ENCODE measurements at regions not wholly inside any gene's neighbourhood (a gene's known extent, or its start where the extent isn't known, plus 50 kb on each side); places are given as distances from the start of the nearest gene placed in this dataset.
"Not testable (repeated sequence)": the region's sequence is repeated elsewhere in the genome, so short reads cannot be mapped to it uniquely, and the experiment has no call there.

- no peaks in the 10 kb centered on the region for H3K36me3 Mint-ChIP-seq (ENCODE audit: low read depth)
- no peaks in the 10 kb centered on the region for H3K4me1 Mint-ChIP-seq
Observed at GRCh38 chr5:42277293-42277692, 145.9 kb upstream of the GHR start.

GRCh38 chr5:42284584-42284983 is 138.7 kb upstream of the GHR start:
- no peak overlapping the region for H3K27ac Mint-ChIP-seq
- ATAC-seq (no peak), DNase-seq (no peak)

More at GRCh38 chr5:42277293-42277692, 145.9 kb upstream of the GHR start:
- DNase-seq (no peak), ATAC-seq (no peak)
- Mint-ChIP-seq H3K27ac (no peak overlapping the region), H3K27me3 (peaks cover 14% of the 10 kb centered on the region), H3K4me3 (no peak overlapping the region)
- no peaks in the 10 kb centered on the region for H3K9me3 ChIP-seq (ENCODE audit: control insufficient read depth, low read length, poor library complexity, severe bottlenecking)

GRCh38 chr5:42285230-42285629 is 138.0 kb upstream of the GHR start:
- H3K27ac Mint-ChIP-seq, result no peak overlapping the region
- ATAC-seq (no peak), DNase-seq (no peak)
- H3K4me1 Mint-ChIP-seq, result no peaks in the 10 kb centered on the region
- peaks cover 4% of the 10 kb centered on the region for H3K27me3 Mint-ChIP-seq
- H3K4me3 Mint-ChIP-seq, result no peak overlapping the region
- no peaks in the 10 kb centered on the region for H3K36me3 Mint-ChIP-seq (ENCODE audit: low read depth)
- H3K9me3 ChIP-seq (ENCODE audit: control insufficient read depth, low read length, poor library complexity, severe bottlenecking), result no peaks in the 10 kb centered on the region

More at GRCh38 chr5:42284584-42284983, 138.7 kb upstream of the GHR start:
- H3K9me3 ChIP-seq (ENCODE audit: control insufficient read depth, low read length, poor library complexity, severe bottlenecking), result no peaks in the 10 kb centered on the region
- Mint-ChIP-seq H3K4me3 (no peak overlapping the region), H3K4me1 (no peaks in the 10 kb centered on the region), H3K36me3 (ENCODE audit: low read depth) (no peaks in the 10 kb centered on the region), H3K27me3 (peaks cover 5% of the 10 kb centered on the region)

- no peaks in the 10 kb centered on the region for H3K4me1 Mint-ChIP-seq
- no peaks in the 10 kb centered on the region for H3K27me3 Mint-ChIP-seq
- no peaks in the 10 kb centered on the region for H3K36me3 Mint-ChIP-seq (ENCODE audit: low read depth)
- ATAC-seq (no peak), DNase-seq (no peak)
- no peaks in the 10 kb centered on the region for H3K9me3 ChIP-seq (ENCODE audit: control insufficient read depth, low read length, poor library complexity, severe bottlenecking)
- no peak overlapping the region for H3K4me3 Mint-ChIP-seq
- H3K27ac Mint-ChIP-seq, result no peak overlapping the region
Observed at GRCh38 chr5:42300496-42300895, 122.7 kb upstream of the GHR start.

DNA sequence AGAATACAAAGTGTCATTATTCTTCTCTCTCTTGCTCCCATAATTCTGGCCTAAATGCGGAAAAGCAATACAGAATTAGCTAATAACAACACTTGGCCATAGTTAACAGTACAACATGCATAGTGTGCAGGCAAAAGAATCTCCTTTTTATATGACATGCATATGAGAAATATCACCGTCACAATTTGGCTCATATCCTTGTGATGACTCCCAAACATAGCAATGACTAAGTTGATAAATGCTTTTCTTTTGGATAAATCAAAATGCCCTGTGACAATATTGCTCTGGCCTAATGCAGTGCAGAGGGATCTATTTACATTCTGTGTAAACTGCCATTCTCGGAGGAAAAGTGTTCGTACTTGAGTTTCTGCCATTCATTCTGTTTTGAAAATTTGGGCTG is 121.9 kb upstream of the GHR start:
- no peak for DNase-seq
- Mint-ChIP-seq H3K27ac (no peak overlapping the region), H3K4me1 (no peaks in the 10 kb centered on the region), H3K36me3 (ENCODE audit: low read depth) (no peaks in the 10 kb centered on the region), H3K4me3 (no peak overlapping the region), H3K27me3 (no peaks in the 10 kb centered on the region)
- no peak for ATAC-seq
- H3K9me3 ChIP-seq (ENCODE audit: control insufficient read depth, low read length, poor library complexity, severe bottlenecking), result no peaks in the 10 kb centered on the region

DNA sequence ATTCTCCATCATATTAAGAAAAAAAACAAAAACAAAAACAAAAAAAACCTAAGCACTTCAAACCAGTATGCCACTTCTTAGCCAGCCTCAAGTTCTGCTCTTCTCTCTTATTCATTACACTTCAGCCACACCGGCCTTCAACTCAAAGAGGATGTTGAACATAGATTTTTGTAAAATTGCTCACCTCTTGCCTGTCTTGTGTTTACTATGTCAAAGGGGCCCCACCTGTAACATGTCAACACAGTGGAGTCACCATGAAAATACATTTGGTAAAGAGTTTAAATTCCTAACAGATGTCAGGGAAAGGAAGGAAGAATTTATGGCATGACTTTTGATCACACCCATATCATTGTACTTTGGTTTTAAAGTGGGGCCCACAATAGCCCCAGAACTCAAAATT is 121.1 kb upstream of the GHR start:
- DNase-seq (no peak), ATAC-seq (no peak)
- H3K36me3 Mint-ChIP-seq (ENCODE audit: low read depth), result no peaks in the 10 kb centered on the region
- H3K9me3 ChIP-seq (ENCODE audit: control insufficient read depth, low read length, poor library complexity, severe bottlenecking), result no peaks in the 10 kb centered on the region
- no peak overlapping the region for H3K27ac Mint-ChIP-seq
- H3K4me1 Mint-ChIP-seq, result no peaks in the 10 kb centered on the region
- H3K4me3 Mint-ChIP-seq, result no peak overlapping the region
- H3K27me3 Mint-ChIP-seq, result no peaks in the 10 kb centered on the region

DNA sequence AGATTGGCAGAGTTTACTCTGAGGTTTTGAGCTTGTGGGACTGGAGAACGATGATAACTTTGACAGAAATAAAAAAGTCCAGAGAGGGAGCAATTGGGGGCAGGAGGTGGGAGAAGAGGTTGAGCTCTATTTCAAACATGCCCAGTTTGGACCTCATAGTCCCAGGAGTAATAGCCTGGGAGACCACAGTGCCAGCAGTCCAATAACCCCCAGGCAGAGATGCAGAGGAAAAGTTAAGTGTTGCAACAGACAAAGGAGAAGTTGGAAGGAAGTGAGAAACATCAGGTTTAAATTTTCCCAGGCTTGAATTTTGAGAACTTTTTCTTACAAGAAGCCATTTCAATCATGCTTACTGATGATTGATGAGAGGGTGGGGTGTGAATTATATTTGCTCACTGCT is 117.0 kb upstream of the GHR start:
- no peaks in the 10 kb centered on the region for H3K9me3 ChIP-seq (ENCODE audit: control insufficient read depth, low read length, poor library complexity, severe bottlenecking)
- DNase-seq (no peak), ATAC-seq (no peak)
- H3K4me3 Mint-ChIP-seq, result no peak overlapping the region
- peaks cover 7% of the 10 kb centered on the region for H3K27me3 Mint-ChIP-seq
- no peaks in the 10 kb centered on the region for H3K4me1 Mint-ChIP-seq
- no peak overlapping the region for H3K27ac Mint-ChIP-seq
- no peaks in the 10 kb centered on the region for H3K36me3 Mint-ChIP-seq (ENCODE audit: low read depth)

DNA sequence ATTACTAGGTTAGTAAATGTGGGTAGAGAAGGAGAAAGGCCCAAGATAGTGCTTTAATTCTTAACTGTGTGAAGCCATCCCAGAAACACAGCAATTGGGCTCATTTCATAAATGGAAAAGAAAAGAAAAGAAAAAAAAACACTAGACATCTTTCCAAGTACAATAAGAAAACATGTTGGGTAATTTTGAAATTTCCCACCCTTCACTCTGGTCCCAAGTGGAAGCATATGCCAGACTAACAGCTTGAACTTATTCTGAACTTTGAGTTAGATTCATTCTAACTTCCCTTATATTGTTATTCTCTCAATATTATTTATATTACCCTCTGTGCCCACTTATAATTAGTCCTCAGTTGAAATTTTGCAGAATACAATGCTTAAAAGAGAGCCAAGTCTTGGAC is 113.4 kb upstream of the GHR start:
- no peak for ATAC-seq
- H3K36me3 Mint-ChIP-seq (ENCODE audit: low read depth), result no peaks in the 10 kb centered on the region
- no peaks in the 10 kb centered on the region for H3K4me1 Mint-ChIP-seq
- no peaks in the 10 kb centered on the region for H3K9me3 ChIP-seq (ENCODE audit: control insufficient read depth, low read length, poor library complexity, severe bottlenecking)
- peaks cover 7% of the 10 kb centered on the region for H3K27me3 Mint-ChIP-seq
- H3K27ac Mint-ChIP-seq, result no peak overlapping the region
- DNase-seq, result no peak
- H3K4me3 Mint-ChIP-seq, result no peak overlapping the region

DNA sequence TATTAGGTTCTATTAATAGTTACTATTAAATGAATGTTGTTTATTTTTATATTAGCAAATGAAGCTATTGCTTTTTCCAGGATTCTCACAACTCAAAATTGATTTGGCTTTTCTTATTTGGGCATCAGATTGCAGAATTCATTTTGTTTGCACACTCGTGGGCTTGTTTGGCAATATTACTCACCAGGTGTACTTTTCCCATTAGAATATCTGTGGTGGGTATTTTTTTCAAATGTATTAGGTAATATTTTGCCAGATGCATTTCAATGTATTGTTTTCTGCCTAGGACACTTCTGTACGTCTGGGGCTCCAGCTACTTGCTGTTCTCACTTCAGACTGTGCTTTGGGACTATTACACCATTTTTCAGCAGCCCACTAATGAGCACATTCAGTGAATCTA is 108.0 kb upstream of the GHR start:
- DNase-seq (no peak), ATAC-seq (no peak)
- no peaks in the 10 kb centered on the region for H3K36me3 Mint-ChIP-seq (ENCODE audit: low read depth)
- no peaks in the 10 kb centered on the region for H3K27me3 Mint-ChIP-seq
- no peaks in the 10 kb centered on the region for H3K4me1 Mint-ChIP-seq
- no peak overlapping the region for H3K4me3 Mint-ChIP-seq
- H3K9me3 ChIP-seq (ENCODE audit: control insufficient read depth, low read length, poor library complexity, severe bottlenecking), result no peaks in the 10 kb centered on the region
- H3K27ac Mint-ChIP-seq, result no peak overlapping the region

- no peaks in the 10 kb centered on the region for H3K4me1 Mint-ChIP-seq
- no peak overlapping the region for H3K27ac Mint-ChIP-seq
- no peaks in the 10 kb centered on the region for H3K36me3 Mint-ChIP-seq (ENCODE audit: low read depth)
- no peaks in the 10 kb centered on the region for H3K9me3 ChIP-seq (ENCODE audit: control insufficient read depth, low read length, poor library complexity, severe bottlenecking)
- no peak for DNase-seq
- no peaks in the 10 kb centered on the region for H3K27me3 Mint-ChIP-seq
- no peak overlapping the region for H3K4me3 Mint-ChIP-seq
- ATAC-seq, result no peak
Observed at GRCh38 chr5:42317575-42317974, 105.7 kb upstream of the GHR start.

DNA sequence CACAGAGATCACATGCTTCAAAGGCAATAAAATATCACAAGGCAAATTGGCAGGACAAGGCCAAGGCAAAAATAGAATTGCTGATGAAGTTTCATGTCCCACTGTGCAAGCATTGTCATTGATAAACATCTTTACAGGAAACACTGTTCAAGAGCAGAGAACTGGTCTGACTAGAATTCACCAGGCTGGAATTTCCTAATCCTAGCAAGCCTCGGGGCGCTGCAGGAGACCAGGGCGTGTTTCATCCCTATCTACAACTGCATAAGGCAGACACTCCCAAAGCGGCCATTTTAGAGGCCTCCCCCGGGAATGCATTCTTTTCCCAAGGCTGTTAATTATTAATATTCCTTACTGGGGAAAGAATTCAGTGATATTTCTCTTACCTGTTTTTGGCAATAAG is 103.7 kb upstream of the GHR start:
- H3K36me3 Mint-ChIP-seq (ENCODE audit: low read depth); H3K27ac Mint-ChIP-seq; ATAC-seq; H3K4me1 Mint-ChIP-seq; H3K9me3 ChIP-seq (ENCODE audit: control insufficient read depth, low read length, poor library complexity, severe bottlenecking); H3K4me3 Mint-ChIP-seq; H3K27me3 Mint-ChIP-seq; DNase-seq: not testable (repeated sequence)

DNA sequence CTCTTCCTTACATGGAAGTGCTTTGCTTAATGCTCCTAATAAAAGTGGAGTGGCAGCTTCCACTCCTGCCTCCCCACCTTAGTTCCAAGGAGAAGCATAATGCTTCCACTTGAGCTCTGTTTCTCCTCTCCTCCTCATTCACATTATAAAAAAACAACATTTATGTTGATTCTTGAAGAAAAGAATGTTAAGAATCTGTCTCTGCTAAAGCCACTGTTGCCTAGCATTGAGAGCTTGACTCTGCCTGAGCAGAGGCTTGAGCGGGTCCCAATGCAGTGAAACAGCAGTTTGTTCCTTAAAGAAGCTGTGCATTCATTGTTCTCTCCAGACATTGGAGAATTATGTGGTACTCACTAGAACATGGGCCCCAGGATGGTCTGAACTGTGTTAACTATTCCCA is 101.5 kb upstream of the GHR start:
- H3K4me3 Mint-ChIP-seq, result no peak overlapping the region
- no peak overlapping the region for H3K27ac Mint-ChIP-seq
- no peak for DNase-seq
- no peaks in the 10 kb centered on the region for H3K27me3 Mint-ChIP-seq
- H3K36me3 Mint-ChIP-seq (ENCODE audit: low read depth), result no peaks in the 10 kb centered on the region
- no peaks in the 10 kb centered on the region for H3K9me3 ChIP-seq (ENCODE audit: control insufficient read depth, low read length, poor library complexity, severe bottlenecking)
- ATAC-seq, result no peak
- no peaks in the 10 kb centered on the region for H3K4me1 Mint-ChIP-seq

GRCh38 chr5:42337143-42337542 is 86.1 kb upstream of the GHR start:
- ATAC-seq (no peak), DNase-seq (no peak)
- H3K4me1 Mint-ChIP-seq, result no peaks in the 10 kb centered on the region
- H3K9me3 ChIP-seq (ENCODE audit: control insufficient read depth, low read length, poor library complexity, severe bottlenecking), result no peaks in the 10 kb centered on the region
- H3K36me3 Mint-ChIP-seq (ENCODE audit: low read depth), result no peaks in the 10 kb centered on the region
- no peaks in the 10 kb centered on the region for H3K27me3 Mint-ChIP-seq
- no peak overlapping the region for H3K27ac Mint-ChIP-seq
- no peak overlapping the region for H3K4me3 Mint-ChIP-seq

GRCh38 chr5:42337607-42338006 is 85.6 kb upstream of the GHR start:
- no peaks in the 10 kb centered on the region for H3K9me3 ChIP-seq (ENCODE audit: control insufficient read depth, low read length, poor library complexity, severe bottlenecking)
- ATAC-seq, result no peak
- no peak overlapping the region for H3K4me3 Mint-ChIP-seq
- H3K27ac Mint-ChIP-seq, result no peak overlapping the region
- DNase-seq, result no peak
- no peaks in the 10 kb centered on the region for H3K4me1 Mint-ChIP-seq
- H3K36me3 Mint-ChIP-seq (ENCODE audit: low read depth), result no peaks in the 10 kb centered on the region
- no peaks in the 10 kb centered on the region for H3K27me3 Mint-ChIP-seq

DNA sequence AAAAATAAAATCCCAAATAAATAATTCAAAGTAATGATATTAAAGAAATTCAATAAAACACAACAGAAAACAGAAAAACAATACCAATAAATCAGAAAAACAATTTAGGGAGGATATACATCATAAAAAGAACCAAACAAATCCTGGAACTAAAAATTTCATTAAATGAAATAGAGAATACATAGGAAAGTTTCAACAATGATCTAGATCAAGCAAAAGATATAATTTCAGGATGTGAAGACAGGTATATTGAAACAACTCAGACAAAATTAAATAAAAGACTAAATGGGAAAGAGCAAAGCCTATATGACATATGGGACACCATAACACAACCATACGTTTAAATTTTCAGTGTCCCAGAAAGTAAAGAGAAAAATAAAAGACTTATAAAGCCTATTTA is 85.1 kb upstream of the GHR start:
- ATAC-seq (no peak), DNase-seq (no peak)
- Mint-ChIP-seq H3K27ac (no peak overlapping the region), H3K4me3 (no peak overlapping the region), H3K27me3 (no peaks in the 10 kb centered on the region), H3K36me3 (ENCODE audit: low read depth) (no peaks in the 10 kb centered on the region), H3K4me1 (no peaks in the 10 kb centered on the region)
- no peaks in the 10 kb centered on the region for H3K9me3 ChIP-seq (ENCODE audit: control insufficient read depth, low read length, poor library complexity, severe bottlenecking)
